ENCODE measurements at regions not wholly inside any gene's neighbourhood (a gene's known extent, or its start where the extent isn't known, plus 50 kb on each side); places are given as distances from the start of the nearest gene placed in this dataset.
"Not testable (repeated sequence)": the region's sequence is repeated elsewhere in the genome, so short reads cannot be mapped to it uniquely, and the experiment has no call there.

- peak; percentile 44; the same call in 1 of the 2 replicates for TF ChIP-seq CTCF (IDR thresholded peaks at IDR 0.05; ENCODE audit: low read length)
- not testable (repeated sequence) for H3K9me3 ChIP-seq (ENCODE audit: low read length); H3K36me3 ChIP-seq (ENCODE audit: insufficient read depth, low read length); H3K27me3 ChIP-seq (ENCODE audit: insufficient read depth, low read length); H4K20me1 ChIP-seq (ENCODE audit: insufficient read depth, low read length); H3K4me3 ChIP-seq (ENCODE audit: low read depth, low read length, poor library complexity, severe bottlenecking); H3K9me2 ChIP-seq (ENCODE audit: low read depth, low read length); H2AFZ ChIP-seq (ENCODE audit: low read length); H3K79me2 ChIP-seq (ENCODE audit: insufficient read depth, low read length); H3F3A ChIP-seq (ENCODE audit: insufficient read depth, low read length)
- Histone ChIP-seq H3K4me1 (ENCODE audit: insufficient read depth, low read length, severe bottlenecking) (peaks cover 21% of the 10 kb centered on the region), H3K9ac (ENCODE audit: low read length) (peak overlapping the region; percentile 10; the same call in 1 of the 2 replicates), H3K27ac (ENCODE audit: low read depth, low read length, poor library complexity, severe bottlenecking) (peak overlapping the region; percentile 75), H3K4me2 (ENCODE audit: low read length) (peak overlapping the region; percentile 32; the same call in 1 of the 2 replicates)
Observed at GRCh38 chr17:64797746-64798488, 121.4 kb downstream of the LRRC37A3 start.

- not testable (repeated sequence) for H3K4me2 ChIP-seq (ENCODE audit: low read length); H3K27me3 ChIP-seq (ENCODE audit: insufficient read depth, low read length); H3K36me3 ChIP-seq (ENCODE audit: insufficient read depth, low read length); H3K27ac ChIP-seq (ENCODE audit: low read depth, low read length, poor library complexity, severe bottlenecking); H3K9ac ChIP-seq (ENCODE audit: low read length); H2AFZ ChIP-seq (ENCODE audit: low read length); H3F3A ChIP-seq (ENCODE audit: insufficient read depth, low read length); H3K9me2 ChIP-seq (ENCODE audit: low read depth, low read length); H3K4me3 ChIP-seq (ENCODE audit: low read depth, low read length, poor library complexity, severe bottlenecking); H3K9me3 ChIP-seq (ENCODE audit: low read length); H4K20me1 ChIP-seq (ENCODE audit: insufficient read depth, low read length); H3K79me2 ChIP-seq (ENCODE audit: insufficient read depth, low read length)
- peaks cover 21% of the 10 kb centered on the region for H3K4me1 ChIP-seq (ENCODE audit: insufficient read depth, low read length, severe bottlenecking)
Observed at GRCh38 chr17:64795342-64795741, 123.9 kb downstream of the LRRC37A3 start.

- H3F3A ChIP-seq (ENCODE audit: insufficient read depth, low read length); H3K27ac ChIP-seq (ENCODE audit: low read depth, low read length, poor library complexity, severe bottlenecking); H2AFZ ChIP-seq (ENCODE audit: low read length); H3K79me2 ChIP-seq (ENCODE audit: insufficient read depth, low read length); H3K9me2 ChIP-seq (ENCODE audit: low read depth, low read length); H4K20me1 ChIP-seq (ENCODE audit: insufficient read depth, low read length); H3K9ac ChIP-seq (ENCODE audit: low read length); H3K27me3 ChIP-seq (ENCODE audit: insufficient read depth, low read length); H3K36me3 ChIP-seq (ENCODE audit: insufficient read depth, low read length); H3K4me3 ChIP-seq (ENCODE audit: low read depth, low read length, poor library complexity, severe bottlenecking); H3K9me3 ChIP-seq (ENCODE audit: low read length); H3K4me2 ChIP-seq (ENCODE audit: low read length): not testable (repeated sequence)
- peaks cover 20% of the 10 kb centered on the region for H3K4me1 ChIP-seq (ENCODE audit: insufficient read depth, low read length, severe bottlenecking)
Observed at GRCh38 chr17:64794548-64795274, 124.6 kb downstream of the LRRC37A3 start.

- not testable (repeated sequence) for H3K4me2 ChIP-seq (ENCODE audit: low read length); H3K36me3 ChIP-seq (ENCODE audit: insufficient read depth, low read length); H3F3A ChIP-seq (ENCODE audit: insufficient read depth, low read length); H3K9me2 ChIP-seq (ENCODE audit: low read depth, low read length); H3K27me3 ChIP-seq (ENCODE audit: insufficient read depth, low read length); H3K27ac ChIP-seq (ENCODE audit: low read depth, low read length, poor library complexity, severe bottlenecking); H3K79me2 ChIP-seq (ENCODE audit: insufficient read depth, low read length); H2AFZ ChIP-seq (ENCODE audit: low read length); H3K4me3 ChIP-seq (ENCODE audit: low read depth, low read length, poor library complexity, severe bottlenecking); H3K9ac ChIP-seq (ENCODE audit: low read length); H3K9me3 ChIP-seq (ENCODE audit: low read length); H4K20me1 ChIP-seq (ENCODE audit: insufficient read depth, low read length)
- peaks cover 14% of the 10 kb centered on the region for H3K4me1 ChIP-seq (ENCODE audit: insufficient read depth, low read length, severe bottlenecking)
Observed at GRCh38 chr17:64794113-64794512, 125.2 kb downstream of the LRRC37A3 start.

GRCh38 chr17:64792793-64793575 lies 126.3 kb downstream of the LRRC37A3 start:
- not testable (repeated sequence) for H3K27ac ChIP-seq (ENCODE audit: low read depth, low read length, poor library complexity, severe bottlenecking); H3K27me3 ChIP-seq (ENCODE audit: insufficient read depth, low read length); H3K4me1 ChIP-seq (ENCODE audit: insufficient read depth, low read length, severe bottlenecking); H3K79me2 ChIP-seq (ENCODE audit: insufficient read depth, low read length); H2AFZ ChIP-seq (ENCODE audit: low read length); H3K36me3 ChIP-seq (ENCODE audit: insufficient read depth, low read length); H3K9me2 ChIP-seq (ENCODE audit: low read depth, low read length); H4K20me1 ChIP-seq (ENCODE audit: insufficient read depth, low read length); H3K9me3 ChIP-seq (ENCODE audit: low read length); H3K4me3 ChIP-seq (ENCODE audit: low read depth, low read length, poor library complexity, severe bottlenecking); H3K9ac ChIP-seq (ENCODE audit: low read length); H3K4me2 ChIP-seq (ENCODE audit: low read length); H3F3A ChIP-seq (ENCODE audit: insufficient read depth, low read length)

GRCh38 chr17:64792276-64792675 lies 127.0 kb downstream of the LRRC37A3 start:
- H2AFZ ChIP-seq (ENCODE audit: low read length); H3K27ac ChIP-seq (ENCODE audit: low read depth, low read length, poor library complexity, severe bottlenecking); H3K79me2 ChIP-seq (ENCODE audit: insufficient read depth, low read length); H3K9me3 ChIP-seq (ENCODE audit: low read length); H3K36me3 ChIP-seq (ENCODE audit: insufficient read depth, low read length); H3K9me2 ChIP-seq (ENCODE audit: low read depth, low read length); H3F3A ChIP-seq (ENCODE audit: insufficient read depth, low read length); H4K20me1 ChIP-seq (ENCODE audit: insufficient read depth, low read length); H3K4me1 ChIP-seq (ENCODE audit: insufficient read depth, low read length, severe bottlenecking); H3K4me2 ChIP-seq (ENCODE audit: low read length); H3K27me3 ChIP-seq (ENCODE audit: insufficient read depth, low read length); H3K9ac ChIP-seq (ENCODE audit: low read length); H3K4me3 ChIP-seq (ENCODE audit: low read depth, low read length, poor library complexity, severe bottlenecking): not testable (repeated sequence)
